LNCaP clone FGC (cell line): ENCODE measurements at regions not wholly inside any gene's neighbourhood (a gene's known extent, or its start where the extent isn't known, plus 50 kb on each side); places are given as distances from the start of the nearest gene placed in this dataset.
"Not testable (repeated sequence)": the region's sequence is repeated elsewhere in the genome, so short reads cannot be mapped to it uniquely, and the experiment has no call there.

Experiments used
- DNase-seq: peaks from one replicate; pipeline ENCODE4 v3.0.0-alpha.2; 2011; ENCODE audit warnings: low read depth
- H3K4me3 ChIP-seq: 2 replicates; pipeline ENCODE4 v1.5.1; 2011; ENCODE audit warnings: mild to moderate bottlenecking, low read depth, low read length, control low read depth

- H3K4me3 ChIP-seq, DNase-seq: not testable (repeated sequence)
Measured at GRCh38 chr2:91686046-91686445, 2994.6 kb downstream of the RPIA start.
